GM12872 (cell line): ENCODE measurements at regions not wholly inside any gene's neighbourhood (a gene's known extent, or its start where the extent isn't known, plus 50 kb on each side); places are given as distances from the start of the nearest gene placed in this dataset.

Source experiments
- CTCF ChIP-seq: IDR thresholded peaks from 3 replicates; pipeline ENCODE4 v1.5.1; 2011; ENCODE audit warnings: low read depth, mild to moderate bottlenecking, low read length, moderate library complexity; ENCODE audit not compliant: insufficient read depth

GRCh38 chr20:34163307-34163706 is 51.3 kb upstream of the EIF2S2 start:
- TF ChIP-seq CTCF: no peak

DNA sequence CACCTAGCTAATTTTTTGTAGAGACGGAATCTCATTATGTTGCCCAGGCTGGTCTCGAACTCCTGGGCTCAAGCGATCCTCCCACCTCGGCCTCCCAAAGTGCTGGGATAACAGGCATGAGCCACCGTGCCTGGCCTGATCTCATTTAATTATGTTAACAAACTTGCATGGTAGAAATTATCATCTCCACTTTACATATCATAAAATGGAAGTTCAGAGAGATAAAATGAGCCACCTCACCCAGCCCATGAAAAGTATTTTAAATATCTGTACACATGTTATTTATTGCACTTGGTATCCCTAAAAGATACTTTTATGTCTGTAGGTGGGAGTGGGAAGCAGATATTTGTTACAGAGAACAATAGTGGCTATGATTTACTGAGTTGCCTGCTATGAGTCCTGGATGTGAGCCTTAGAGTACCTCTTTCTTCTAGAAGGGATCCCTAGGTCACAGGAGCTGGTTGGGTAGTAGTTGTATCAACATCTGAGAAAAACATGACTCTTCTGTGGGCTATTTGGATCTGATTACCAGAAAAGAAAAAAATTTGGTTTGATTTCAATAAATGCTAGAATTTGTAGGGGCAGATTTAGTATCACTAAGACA is 52.4 kb upstream of the EIF2S2 start:
- TF ChIP-seq CTCF: no peak

- TF ChIP-seq CTCF: no peak
Measured at GRCh38 chr20:34165018-34165619, 53.1 kb upstream of the EIF2S2 start.

- no peak for TF ChIP-seq CTCF
Measured at GRCh38 chr20:34171640-34172039, 59.6 kb upstream of the EIF2S2 start.

DNA sequence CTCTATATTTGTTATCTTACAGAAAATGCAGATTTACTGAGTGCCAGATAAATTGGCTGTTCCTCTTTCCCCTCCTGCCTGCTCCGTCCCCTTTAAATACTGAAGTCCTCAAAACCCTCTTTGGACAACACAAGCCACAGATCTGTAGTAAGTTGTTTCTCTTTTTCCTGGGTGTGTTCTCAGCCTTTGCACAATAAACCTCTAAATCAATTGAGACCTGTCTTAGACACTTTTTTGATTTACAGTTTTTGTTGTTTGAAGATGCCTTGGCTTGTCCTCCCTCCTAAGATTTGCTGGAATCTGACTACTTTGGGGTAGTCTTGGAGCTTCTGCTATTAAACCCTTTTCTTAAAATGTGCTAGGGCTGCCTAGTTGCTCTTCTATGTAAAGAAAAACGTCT is 60.9 kb upstream of the EIF2S2 start:
- TF ChIP-seq CTCF: no peak

GRCh38 chr20:34175079-34175478 is 63.0 kb upstream of the EIF2S2 start:
- no peak for TF ChIP-seq CTCF

GRCh38 chr20:34175879-34176278 is 63.8 kb upstream of the EIF2S2 start:
- TF ChIP-seq CTCF: no peak

- no peak for TF ChIP-seq CTCF
Measured at GRCh38 chr20:34177052-34177451, 64.2 kb upstream of the ASIP start.
